HG03135 (cell line): ENCODE measurements at regions not wholly inside any gene's neighbourhood (a gene's known extent, or its start where the extent isn't known, plus 50 kb on each side); places are given as distances from the start of the nearest gene placed in this dataset.
"Not testable (repeated sequence)": the region's sequence is repeated elsewhere in the genome, so short reads cannot be mapped to it uniquely, and the experiment has no call there.

Experiments
- ATAC-seq: cut with Tn5 transposase; IDR thresholded peaks from one replicate; pipeline ENCODE4 v1.9.1; 2021; ENCODE audit warnings: mild to moderate bottlenecking, moderate library complexity; ENCODE audit not compliant: unreplicated experiment

GRCh38 chr4:49117951-49118350, 131.9 kb downstream of the CWH43 start:
- ATAC-seq: not testable (repeated sequence)

- peak; percentile 43 for ATAC-seq
Observed at GRCh38 chr4:49118379-49119212, 132.5 kb downstream of the CWH43 start.

- ATAC-seq: peak; percentile 2
Observed at GRCh38 chr4:49119345-49119744, 133.3 kb downstream of the CWH43 start.

- not testable (repeated sequence) for ATAC-seq
Observed at GRCh38 chr4:49120042-49120779, 134.1 kb downstream of the CWH43 start.

- peak; percentile 52 for ATAC-seq
Observed at GRCh38 chr4:49120804-49121203, 134.7 kb downstream of the CWH43 start.

GRCh38 chr4:49126443-49126842, 140.4 kb downstream of the CWH43 start:
- not testable (repeated sequence) for ATAC-seq

GRCh38 chr4:49126858-49127257, 140.8 kb downstream of the CWH43 start:
- not testable (repeated sequence) for ATAC-seq

GRCh38 chr4:49129385-49129784, 143.3 kb downstream of the CWH43 start:
- not testable (repeated sequence) for ATAC-seq

GRCh38 chr4:49129870-49130269, 143.8 kb downstream of the CWH43 start:
- not testable (repeated sequence) for ATAC-seq

GRCh38 chr4:49130724-49131123, 144.6 kb downstream of the CWH43 start:
- not testable (repeated sequence) for ATAC-seq

- peak; percentile 51 for ATAC-seq
Observed at GRCh38 chr4:49137043-49137442, 151.0 kb downstream of the CWH43 start.

- not testable (repeated sequence) for ATAC-seq
Observed at GRCh38 chr4:49137961-49138360, 151.9 kb downstream of the CWH43 start.

- ATAC-seq: not testable (repeated sequence)
Observed at GRCh38 chr4:49138818-49139217, 152.7 kb downstream of the CWH43 start.

GRCh38 chr4:49139513-49139912, 153.4 kb downstream of the CWH43 start:
- peak; percentile 34 for ATAC-seq

GRCh38 chr4:49140351-49140750, 154.3 kb downstream of the CWH43 start:
- not testable (repeated sequence) for ATAC-seq

- not testable (repeated sequence) for ATAC-seq
Observed at GRCh38 chr4:49141955-49142354, 155.9 kb downstream of the CWH43 start.

GRCh38 chr4:49147143-49147542, 161.1 kb downstream of the CWH43 start:
- peak; percentile 56 for ATAC-seq

- not testable (repeated sequence) for ATAC-seq
Observed at GRCh38 chr4:49147596-49147995, 161.5 kb downstream of the CWH43 start.

GRCh38 chr4:49149006-49149975, 163.2 kb downstream of the CWH43 start:
- ATAC-seq: peak; percentile 72

- not testable (repeated sequence) for ATAC-seq
Observed at GRCh38 chr4:49150351-49151083, 164.4 kb downstream of the CWH43 start.
